ENCODE measurements at regions not wholly inside any gene's neighbourhood (a gene's known extent, or its start where the extent isn't known, plus 50 kb on each side); places are given as distances from the start of the nearest gene placed in this dataset.
A peak's percentile ranks its signal among the peaks of the same experiment; 100 is the strongest.

DNA sequence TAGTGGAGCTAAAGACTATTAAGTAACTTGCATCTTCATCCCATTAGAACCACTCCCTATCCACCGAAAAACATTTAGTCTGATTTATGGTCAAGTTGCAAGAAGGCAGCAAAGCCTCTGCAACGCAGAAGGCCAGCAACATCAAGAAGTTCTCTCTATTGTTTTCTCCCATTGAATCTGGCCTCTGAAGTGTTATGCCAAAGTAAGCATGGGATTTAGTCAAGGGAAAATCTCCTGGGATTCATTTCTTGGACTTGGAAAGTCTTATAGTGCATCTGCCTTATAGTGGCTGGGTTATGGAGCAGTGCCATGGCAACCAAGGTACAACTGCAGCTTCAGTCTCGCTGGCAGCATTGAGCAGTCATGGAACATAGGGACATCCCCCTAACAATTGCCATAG lies 87.7 kb upstream of the KRR1 start (continued):
- TF ChIP-seq ZNF462 (CRISPR knock-in tag; IDR thresholded peaks at IDR 0.05): no peak
- no peak for TF ChIP-seq ETS1 (IDR thresholded peaks at IDR 0.05)

DNA sequence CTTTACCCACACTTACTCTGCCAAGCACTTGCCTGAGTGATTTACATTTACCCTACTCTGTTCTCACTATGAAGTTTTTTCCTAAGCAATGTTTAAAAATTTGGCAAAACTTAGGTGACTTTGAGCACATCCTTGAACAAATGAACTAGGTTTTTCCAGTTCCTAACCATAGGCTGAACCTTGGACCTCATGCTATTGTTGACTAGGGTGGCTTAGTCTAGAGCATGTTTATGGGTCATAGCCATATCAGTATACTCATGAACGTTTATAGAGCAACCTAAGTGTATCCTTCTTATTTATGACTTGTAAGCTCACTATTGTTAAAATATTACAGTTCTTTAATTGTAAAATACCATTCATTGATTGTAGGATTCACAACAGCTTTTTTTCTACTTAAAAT lies 85.0 kb upstream of the KRR1 start:
- no peaks in the 10 kb centered on the region for H3K27me3 ChIP-seq (ENCODE audit: insufficient read depth)
- Mint-ChIP-seq H3K36me3 (ENCODE audit: low read depth) (no peaks in the 10 kb centered on the region), H3K27me3 (ENCODE audit: insufficient read depth, low read depth, poor library complexity) (no peaks in the 10 kb centered on the region), H3K27ac (no peak overlapping the region), H3K9me3 (no peaks in the 10 kb centered on the region), H3K4me1 (peaks cover 3% of the 10 kb centered on the region; the same call in 2 of the 3 replicates), H3K4me3 (no peak overlapping the region)
- H3K4me2 ChIP-seq: no peak overlapping the region
- no peaks in the 10 kb centered on the region for H3K79me2 ChIP-seq (replicated peaks; ENCODE audit: insufficient read depth)
- no peak overlapping the region for H3K4me3 ChIP-seq
- DNase-seq (ENCODE audit: low spot score): no peak
- peak overlapping the region; percentile 38; the same call in 1 of the 2 replicates for H2AFZ ChIP-seq
- H3K9me2 ChIP-seq (ENCODE audit: insufficient read depth): peaks cover 17% of the 10 kb centered on the region
- no peaks in the 10 kb centered on the region; the same call in 1 of the 2 replicates for H3K4me1 ChIP-seq (ENCODE audit: insufficient read depth)
- no peaks in the 10 kb centered on the region for H3F3A ChIP-seq (replicated peaks; ENCODE audit: low read depth)
- no peak overlapping the region for H3K27ac ChIP-seq (ENCODE audit: low read depth)
- no peaks in the 10 kb centered on the region for H3K36me3 ChIP-seq (ENCODE audit: insufficient read depth)
- ATAC-seq: no peak
- no peaks in the 10 kb centered on the region for H4K20me1 ChIP-seq (replicated peaks; ENCODE audit: insufficient read depth)
- no peak for TF ChIP-seq STAT1 (IDR thresholded peaks at IDR 0.05; ENCODE audit: unreplicated experiment)
- no peak for TF ChIP-seq CREB1 (CRISPR knock-in tag; IDR thresholded peaks at IDR 0.05; ENCODE audit: low read depth)
- TF ChIP-seq ZNF462 (CRISPR knock-in tag; IDR thresholded peaks at IDR 0.05): no peak

All from GM23338 (cell line).